Stimulated activated CD4-positive, alpha-beta T cell treated with anti-CD3 and anti-CD28 coated beads, Interleukin-2, amount 100 ng/mL, for 4 hours (primary cell): ENCODE measurements at regions not wholly inside any gene's neighbourhood (a gene's known extent, or its start where the extent isn't known, plus 50 kb on each side); places are given as distances from the start of the nearest gene placed in this dataset.
"Not testable (repeated sequence)": the region's sequence is repeated elsewhere in the genome, so short reads cannot be mapped to it uniquely, and the experiment has no call there.

ENCODE experiments used
- DNase-seq: peaks from one replicate; pipeline ENCODE4 v3.0.0-alpha.2; 2020; ENCODE audit warnings: low read depth

GRCh38 chr19:27744926-27745768, 1467.8 kb downstream of the UQCRFS1 start:
- DNase-seq, result no peak

GRCh38 chr19:27742041-27742440, 1470.9 kb downstream of the UQCRFS1 start:
- DNase-seq, result no peak

- DNase-seq, result no peak
Observed at GRCh38 chr19:27741236-27741635, 1471.7 kb downstream of the UQCRFS1 start.

GRCh38 chr19:27740396-27740795, 1472.6 kb downstream of the UQCRFS1 start:
- DNase-seq, result no peak

GRCh38 chr19:27738569-27739193, 1474.3 kb downstream of the UQCRFS1 start:
- DNase-seq, result no peak

- no peak for DNase-seq
Observed at GRCh38 chr19:27736225-27736624, 1476.7 kb downstream of the UQCRFS1 start.

GRCh38 chr19:27735314-27735713, 1477.6 kb downstream of the UQCRFS1 start:
- DNase-seq, result no peak

- no peak for DNase-seq
Observed at GRCh38 chr19:27734496-27735220, 1478.3 kb downstream of the UQCRFS1 start.

GRCh38 chr19:27733551-27734266, 1479.2 kb downstream of the UQCRFS1 start:
- DNase-seq, result no peak

- no peak for DNase-seq
Observed at GRCh38 chr19:27729332-27729731, 1483.6 kb downstream of the UQCRFS1 start.

GRCh38 chr19:27722625-27723024, 1490.3 kb downstream of the UQCRFS1 start:
- no peak for DNase-seq

- no peak for DNase-seq
Observed at GRCh38 chr19:27720155-27720554, 1492.8 kb downstream of the UQCRFS1 start.

GRCh38 chr19:27719034-27719433, 1493.9 kb downstream of the UQCRFS1 start:
- DNase-seq, result no peak

GRCh38 chr19:27718234-27718633, 1494.7 kb downstream of the UQCRFS1 start:
- no peak for DNase-seq

GRCh38 chr19:27717825-27718224, 1495.1 kb downstream of the UQCRFS1 start:
- DNase-seq, result no peak

- no peak for DNase-seq
Observed at GRCh38 chr19:27716922-27717321, 1496.0 kb downstream of the UQCRFS1 start.

GRCh38 chr19:27714857-27715256, 1498.1 kb downstream of the UQCRFS1 start:
- DNase-seq, result no peak

GRCh38 chr19:27709496-27709895, 1503.5 kb downstream of the UQCRFS1 start:
- DNase-seq, result no peak

GRCh38 chr19:27708986-27709385, 1504.0 kb downstream of the UQCRFS1 start:
- DNase-seq, result not testable (repeated sequence)

GRCh38 chr19:27707026-27707425, 1505.9 kb downstream of the UQCRFS1 start:
- not testable (repeated sequence) for DNase-seq

- DNase-seq, result no peak
Observed at GRCh38 chr19:27705896-27706295, 1507.1 kb downstream of the UQCRFS1 start.

- no peak for DNase-seq
Observed at GRCh38 chr19:27694361-27695055, 1518.4 kb downstream of the UQCRFS1 start.
